GM21515 (cell line): ENCODE measurements at regions not wholly inside any gene's neighbourhood (a gene's known extent, or its start where the extent isn't known, plus 50 kb on each side); places are given as distances from the start of the nearest gene placed in this dataset.

Experiments
- ATAC-seq: cut with Tn5 transposase; IDR thresholded peaks from one replicate; pipeline ENCODE4 v1.9.1; 2021; ENCODE audit not compliant: unreplicated experiment

GRCh38 chr10:31262672-31263071, 56.3 kb upstream of the ZEB1 start:
- no peak for ATAC-seq

GRCh38 chr10:31263903-31264302, 55.1 kb upstream of the ZEB1 start:
- ATAC-seq, result no peak

DNA sequence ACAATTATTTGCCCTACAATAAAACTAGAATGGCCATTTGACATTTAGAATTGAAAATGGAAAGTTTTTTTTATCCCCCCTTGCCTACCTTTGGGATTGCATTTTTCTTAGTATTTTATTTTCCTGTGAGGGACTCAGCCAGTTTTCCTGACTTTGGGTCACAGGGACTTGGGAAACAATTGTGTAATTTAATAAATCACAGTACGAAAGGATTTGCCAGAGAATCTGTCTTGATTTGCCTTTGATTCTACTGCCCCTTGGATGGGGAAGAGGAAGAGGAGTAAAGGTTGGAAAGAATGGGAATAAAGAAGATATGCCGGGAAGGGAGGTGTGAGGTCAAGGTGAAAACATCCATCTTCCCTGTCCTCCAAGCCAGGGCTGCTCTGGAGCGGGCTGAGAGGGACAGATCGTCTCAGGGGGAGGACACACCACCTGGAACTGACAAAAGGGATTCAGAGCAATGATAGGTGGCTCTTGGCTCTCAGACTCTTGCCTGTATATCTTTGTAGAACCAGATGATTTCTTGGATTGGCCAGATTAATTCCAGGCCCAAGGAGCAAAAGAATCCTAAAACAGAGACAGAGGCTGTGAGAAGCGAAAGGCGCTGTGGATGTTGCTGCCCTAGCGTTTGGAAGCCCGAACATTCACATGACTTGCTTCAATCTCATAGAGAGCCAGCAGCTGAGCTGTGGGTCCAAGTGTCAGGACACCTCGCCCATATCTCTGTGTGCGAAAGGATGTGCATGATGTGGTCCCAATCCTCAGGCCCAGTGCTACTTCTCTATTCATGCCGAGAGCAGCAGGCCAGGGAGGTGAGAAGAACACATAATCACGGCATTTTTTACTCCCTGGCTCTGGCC, 50.3 kb upstream of the ZEB1 start:
- ATAC-seq, result no peak
